ENCODE measurements at regions not wholly inside any gene's neighbourhood (a gene's known extent, or its start where the extent isn't known, plus 50 kb on each side); places are given as distances from the start of the nearest gene placed in this dataset.

DNA sequence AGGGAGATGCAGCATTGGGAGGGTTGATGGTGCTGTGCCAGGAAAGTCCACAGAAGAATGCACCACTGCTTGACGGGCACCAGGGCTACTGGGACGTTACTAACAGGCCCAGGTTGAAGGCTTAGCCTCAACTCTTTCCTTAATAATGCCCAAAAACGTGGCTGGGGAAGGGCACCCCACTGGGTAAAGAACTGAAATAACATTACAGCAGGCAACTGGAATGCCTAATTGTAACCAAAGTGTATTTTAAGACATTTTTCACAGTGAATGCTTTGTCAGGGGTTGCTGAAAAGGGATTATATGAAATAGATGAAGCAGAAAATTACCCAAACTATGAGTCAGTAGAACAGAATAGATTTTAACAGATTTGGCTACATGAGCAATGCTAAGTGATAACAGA, 191.3 kb downstream of the CMPK2 start:
- H3K4me3 ChIP-seq (ENCODE audit: low read depth, low read length) = no peak overlapping the region
- TF ChIP-seq, protein P1, sequence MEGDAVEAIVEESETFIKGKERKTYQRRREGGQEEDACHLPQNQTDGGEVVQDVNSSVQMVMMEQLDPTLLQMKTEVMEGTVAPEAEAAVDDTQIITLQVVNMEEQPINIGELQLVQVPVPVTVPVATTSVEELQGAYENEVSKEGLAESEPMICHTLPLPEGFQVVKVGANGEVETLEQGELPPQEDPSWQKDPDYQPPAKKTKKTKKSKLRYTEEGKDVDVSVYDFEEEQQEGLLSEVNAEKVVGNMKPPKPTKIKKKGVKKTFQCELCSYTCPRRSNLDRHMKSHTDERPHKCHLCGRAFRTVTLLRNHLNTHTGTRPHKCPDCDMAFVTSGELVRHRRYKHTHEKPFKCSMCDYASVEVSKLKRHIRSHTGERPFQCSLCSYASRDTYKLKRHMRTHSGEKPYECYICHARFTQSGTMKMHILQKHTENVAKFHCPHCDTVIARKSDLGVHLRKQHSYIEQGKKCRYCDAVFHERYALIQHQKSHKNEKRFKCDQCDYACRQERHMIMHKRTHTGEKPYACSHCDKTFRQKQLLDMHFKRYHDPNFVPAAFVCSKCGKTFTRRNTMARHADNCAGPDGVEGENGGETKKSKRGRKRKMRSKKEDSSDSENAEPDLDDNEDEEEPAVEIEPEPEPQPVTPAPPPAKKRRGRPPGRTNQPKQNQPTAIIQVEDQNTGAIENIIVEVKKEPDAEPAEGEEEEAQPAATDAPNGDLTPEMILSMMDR (IDR thresholded peaks at IDR 0.05; ENCODE audit: borderline replicate concordance, insufficient read depth, low read depth, low read length) = no peak

DNA sequence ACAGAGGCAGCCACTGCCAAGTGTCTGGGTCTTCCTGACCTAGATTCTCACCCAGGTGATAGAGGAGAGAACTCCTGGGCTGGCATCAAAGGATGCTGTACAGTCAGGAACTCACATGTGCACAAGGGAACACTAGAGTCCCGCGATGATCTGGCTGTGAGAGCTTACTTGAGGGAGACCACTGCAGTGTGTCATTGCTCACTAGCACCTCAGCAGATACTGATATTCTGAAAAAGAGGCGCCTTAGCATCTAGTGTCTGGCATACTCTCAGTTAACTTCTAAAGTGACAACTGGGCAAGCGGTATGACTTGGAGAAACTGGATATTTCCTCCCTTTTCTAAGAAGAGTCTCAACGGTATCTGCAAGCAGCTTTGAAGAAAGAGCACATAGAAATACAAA, 189.9 kb downstream of the CMPK2 start:
- H3K4me3 ChIP-seq (ENCODE audit: low read depth, low read length) = no peak overlapping the region
- TF ChIP-seq, protein P1 (IDR thresholded peaks at IDR 0.05; ENCODE audit: borderline replicate concordance, insufficient read depth, low read depth, low read length) = no peak

DNA sequence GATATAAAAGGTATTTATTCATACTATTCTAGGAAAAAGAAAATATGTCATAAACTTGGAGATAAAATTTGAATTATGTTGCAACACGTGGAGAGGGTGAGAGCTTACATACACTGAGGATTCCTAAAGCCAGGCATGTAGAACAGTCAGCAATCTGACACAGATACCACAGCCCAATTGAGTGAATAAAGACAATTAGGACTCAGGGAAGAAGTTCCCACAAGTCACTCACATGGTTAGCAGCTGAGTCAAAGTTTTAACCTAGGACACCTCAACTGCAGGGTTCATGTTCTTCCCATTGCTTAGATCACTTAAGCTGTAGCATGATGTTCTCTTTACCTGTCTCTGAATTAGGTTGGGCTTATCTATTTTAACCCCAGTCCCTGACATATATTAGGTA, 189.5 kb downstream of the CMPK2 start:
- no peak overlapping the region for H3K4me3 ChIP-seq (ENCODE audit: low read depth, low read length)
- TF ChIP-seq, protein P1 (IDR thresholded peaks at IDR 0.05; ENCODE audit: borderline replicate concordance, insufficient read depth, low read depth, low read length) = no peak

DNA sequence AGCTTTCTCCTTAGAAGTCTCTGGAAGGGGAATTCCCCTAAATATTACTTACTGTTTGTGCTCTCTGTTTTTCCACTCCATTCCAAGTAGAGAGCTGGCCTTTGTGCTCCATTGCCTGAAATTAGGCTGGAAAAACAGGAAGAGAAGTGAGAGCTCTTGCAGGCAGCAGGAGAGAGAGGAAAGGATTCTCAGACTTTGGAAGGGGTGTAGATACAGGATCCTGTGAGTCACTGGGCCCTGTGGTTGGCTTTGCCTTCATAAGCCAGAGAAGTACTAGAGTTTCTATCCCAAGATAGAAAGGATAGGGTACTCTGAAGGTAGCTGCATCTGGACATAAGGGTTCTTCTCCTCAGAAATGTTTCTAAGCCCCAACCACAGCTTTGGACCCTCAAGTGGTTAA, 188.9 kb downstream of the CMPK2 start:
- TF ChIP-seq, protein P1 (IDR thresholded peaks at IDR 0.05; ENCODE audit: borderline replicate concordance, insufficient read depth, low read depth, low read length) = no peak
- no peak overlapping the region for H3K4me3 ChIP-seq (ENCODE audit: low read depth, low read length)

DNA sequence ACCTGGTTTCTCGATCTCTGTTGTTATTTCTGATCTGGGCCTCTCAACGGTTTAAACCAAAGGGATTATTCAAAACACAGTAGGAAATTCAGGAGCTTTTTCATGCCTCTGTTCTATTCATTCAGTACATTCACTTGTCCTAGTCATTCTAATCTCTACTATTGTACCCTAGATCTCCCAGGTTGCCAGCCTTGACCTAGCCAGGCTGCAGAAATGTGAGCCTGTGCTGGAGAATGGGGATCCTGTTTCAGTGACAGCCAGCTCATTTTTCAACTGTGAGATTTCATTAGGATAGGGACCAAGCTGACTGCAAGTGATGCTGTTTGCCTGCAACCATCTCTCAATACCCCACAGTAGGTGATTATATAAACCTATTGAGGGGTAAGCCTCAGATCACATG, 186.2 kb downstream of the CMPK2 start:
- TF ChIP-seq, protein P1 (IDR thresholded peaks at IDR 0.05; ENCODE audit: borderline replicate concordance, insufficient read depth, low read depth, low read length) = no peak
- no peak overlapping the region for H3K4me3 ChIP-seq (ENCODE audit: low read depth, low read length)

DNA sequence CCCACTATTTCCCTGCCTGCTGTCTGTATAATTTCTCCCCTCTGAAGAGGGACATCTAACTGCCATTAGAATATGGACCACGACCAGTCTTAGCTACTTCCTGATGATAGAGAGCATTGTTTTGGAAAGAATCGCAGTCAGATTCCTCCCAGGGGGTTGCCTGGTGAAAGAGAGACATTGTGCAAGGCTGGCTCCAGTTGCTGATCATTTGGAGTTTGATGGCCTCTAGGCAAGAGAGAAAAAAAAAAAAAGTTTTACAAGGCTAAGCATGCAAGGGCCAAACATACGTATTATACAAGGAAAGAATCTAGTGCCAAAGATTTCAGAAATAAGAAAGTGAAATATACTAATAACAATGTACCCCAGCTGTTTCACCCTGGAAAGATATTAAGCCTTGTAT, 182.2 kb downstream of the CMPK2 start:
- TF ChIP-seq, protein P1 (IDR thresholded peaks at IDR 0.05; ENCODE audit: borderline replicate concordance, insufficient read depth, low read depth, low read length) = no peak

DNA sequence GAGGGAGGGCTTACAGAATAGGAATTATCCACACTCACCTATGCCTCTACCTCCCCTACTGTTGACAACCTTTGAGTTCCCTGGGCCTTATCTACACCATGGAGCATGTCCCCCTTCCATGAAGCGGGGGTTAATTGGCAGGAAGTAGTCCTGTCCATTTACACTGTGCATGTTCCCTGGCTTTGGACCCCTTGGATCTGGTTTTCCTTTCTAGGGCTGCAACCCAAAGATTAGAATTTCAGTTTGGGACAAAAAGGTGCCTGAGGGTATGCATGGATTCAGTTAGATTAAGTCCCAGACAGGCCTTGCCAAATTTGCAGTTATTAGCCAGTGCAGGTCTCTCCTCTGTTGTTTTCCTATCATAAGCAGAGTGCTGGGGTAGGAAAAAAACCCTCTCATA, 180.3 kb downstream of the CMPK2 start:
- no peak overlapping the region for H3K4me3 ChIP-seq (ENCODE audit: low read depth, low read length)
- TF ChIP-seq, protein P1 (IDR thresholded peaks at IDR 0.05; ENCODE audit: borderline replicate concordance, insufficient read depth, low read depth, low read length) = no peak

More for the DNA sequence above, 182.2 kb downstream of the CMPK2 start:
- no peak overlapping the region for H3K4me3 ChIP-seq (ENCODE audit: low read depth, low read length)

Data from GM12875 (cell line).